Right atrium auricular region (tissue), 2 donors: ENCODE measurements at regions not wholly inside any gene's neighbourhood (a gene's known extent, or its start where the extent isn't known, plus 50 kb on each side); places are given as distances from the start of the nearest gene placed in this dataset.

Experiments
- DNase-seq: peaks from one replicate; pipeline ENCODE4 v3.0.0-alpha.2; 2019; ENCODE audit warnings: low spot score
- H3K27ac ChIP-seq, 2 donors: fragments of 200-600 bp; sonication (generic); 1 replicate in 1 of 2; 2 replicates in 1 of 2; pipeline ENCODE4 v1.5.1; 2016 to 2019
- H3K27me3 ChIP-seq, 2 donors: fragments of 200-600 bp; sonication (generic); one replicate each; pipeline versions ENCODE4 v1.5.1 to v1.6.0; 2017 to 2019
- H3K36me3 ChIP-seq: fragments of 200-600 bp; sonication (generic); one replicate; pipeline ENCODE4 v1.5.1; 2016
- H3K4me1 ChIP-seq, 2 donors: fragments of 200-600 bp; sonication (generic); one replicate each; pipeline versions ENCODE4 v1.5.1 to v1.6.0; 2017 to 2019
- H3K4me3 ChIP-seq, 2 donors: fragments of 200-600 bp; sonication (generic); 1 replicate in 1 of 2; 2 replicates in 1 of 2; pipeline ENCODE4 v1.5.1; 2017 to 2019; ENCODE audit warnings: mild to moderate bottlenecking in 1 of 2, moderate library complexity in 1 of 2
- H3K9me3 ChIP-seq, 2 donors: fragments of 200-600 bp; sonication (generic); one replicate each; pipeline ENCODE4 v1.5.1; 2019
- TF ChIP-seq, protein P1 (sequence below), 2 donors: fragments of 200-600 bp; sonication (generic); IDR thresholded peaks; one replicate each; pipeline ENCODE4 v1.5.1; 2019; ENCODE audit warnings: antibody characterized with exemption in 2 of 2

DNA sequence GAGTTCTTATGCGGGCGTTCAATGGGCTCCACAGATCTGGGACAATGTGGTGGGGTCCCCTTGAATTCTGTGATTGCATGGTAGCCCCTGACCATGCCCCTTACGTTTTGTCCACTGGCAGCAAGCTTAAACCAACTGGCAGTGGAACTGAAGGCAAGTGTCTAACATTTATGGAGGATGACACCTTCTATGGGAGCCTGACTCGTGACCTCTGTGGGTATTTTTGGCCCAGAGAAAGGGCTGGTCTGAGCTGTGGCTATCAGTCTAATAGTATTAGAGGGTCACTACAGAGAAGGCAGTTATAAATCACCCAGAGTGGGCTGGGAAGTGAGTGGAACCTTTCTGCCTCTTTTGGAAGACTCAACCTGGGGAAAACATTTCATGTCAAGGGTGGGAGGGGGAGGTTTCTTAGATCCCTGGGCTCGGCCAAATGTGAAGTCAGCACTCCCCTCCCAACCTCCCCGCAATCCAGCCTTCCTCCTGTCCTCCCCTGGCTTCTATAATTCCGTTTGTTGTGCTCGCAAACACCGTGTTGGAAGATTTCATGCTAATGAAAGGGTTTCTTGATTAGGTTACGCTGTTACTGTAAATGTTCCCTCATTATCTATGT, 322.7 kb downstream of the RPS24 start:
- H3K9me3 ChIP-seq: no peaks in the 10 kb centered on the region
- no peaks in the 10 kb centered on the region for H3K36me3 ChIP-seq
- no peaks in the 10 kb centered on the region for H3K27me3 ChIP-seq
- no peaks in the 10 kb centered on the region for H3K4me1 ChIP-seq
- TF ChIP-seq, protein P1, sequence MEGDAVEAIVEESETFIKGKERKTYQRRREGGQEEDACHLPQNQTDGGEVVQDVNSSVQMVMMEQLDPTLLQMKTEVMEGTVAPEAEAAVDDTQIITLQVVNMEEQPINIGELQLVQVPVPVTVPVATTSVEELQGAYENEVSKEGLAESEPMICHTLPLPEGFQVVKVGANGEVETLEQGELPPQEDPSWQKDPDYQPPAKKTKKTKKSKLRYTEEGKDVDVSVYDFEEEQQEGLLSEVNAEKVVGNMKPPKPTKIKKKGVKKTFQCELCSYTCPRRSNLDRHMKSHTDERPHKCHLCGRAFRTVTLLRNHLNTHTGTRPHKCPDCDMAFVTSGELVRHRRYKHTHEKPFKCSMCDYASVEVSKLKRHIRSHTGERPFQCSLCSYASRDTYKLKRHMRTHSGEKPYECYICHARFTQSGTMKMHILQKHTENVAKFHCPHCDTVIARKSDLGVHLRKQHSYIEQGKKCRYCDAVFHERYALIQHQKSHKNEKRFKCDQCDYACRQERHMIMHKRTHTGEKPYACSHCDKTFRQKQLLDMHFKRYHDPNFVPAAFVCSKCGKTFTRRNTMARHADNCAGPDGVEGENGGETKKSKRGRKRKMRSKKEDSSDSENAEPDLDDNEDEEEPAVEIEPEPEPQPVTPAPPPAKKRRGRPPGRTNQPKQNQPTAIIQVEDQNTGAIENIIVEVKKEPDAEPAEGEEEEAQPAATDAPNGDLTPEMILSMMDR (IDR thresholded peaks at IDR 0.05): no peak
- H3K4me3 ChIP-seq: no peak overlapping the region
- H3K27ac ChIP-seq: no peak overlapping the region
- DNase-seq: no peak

DNA sequence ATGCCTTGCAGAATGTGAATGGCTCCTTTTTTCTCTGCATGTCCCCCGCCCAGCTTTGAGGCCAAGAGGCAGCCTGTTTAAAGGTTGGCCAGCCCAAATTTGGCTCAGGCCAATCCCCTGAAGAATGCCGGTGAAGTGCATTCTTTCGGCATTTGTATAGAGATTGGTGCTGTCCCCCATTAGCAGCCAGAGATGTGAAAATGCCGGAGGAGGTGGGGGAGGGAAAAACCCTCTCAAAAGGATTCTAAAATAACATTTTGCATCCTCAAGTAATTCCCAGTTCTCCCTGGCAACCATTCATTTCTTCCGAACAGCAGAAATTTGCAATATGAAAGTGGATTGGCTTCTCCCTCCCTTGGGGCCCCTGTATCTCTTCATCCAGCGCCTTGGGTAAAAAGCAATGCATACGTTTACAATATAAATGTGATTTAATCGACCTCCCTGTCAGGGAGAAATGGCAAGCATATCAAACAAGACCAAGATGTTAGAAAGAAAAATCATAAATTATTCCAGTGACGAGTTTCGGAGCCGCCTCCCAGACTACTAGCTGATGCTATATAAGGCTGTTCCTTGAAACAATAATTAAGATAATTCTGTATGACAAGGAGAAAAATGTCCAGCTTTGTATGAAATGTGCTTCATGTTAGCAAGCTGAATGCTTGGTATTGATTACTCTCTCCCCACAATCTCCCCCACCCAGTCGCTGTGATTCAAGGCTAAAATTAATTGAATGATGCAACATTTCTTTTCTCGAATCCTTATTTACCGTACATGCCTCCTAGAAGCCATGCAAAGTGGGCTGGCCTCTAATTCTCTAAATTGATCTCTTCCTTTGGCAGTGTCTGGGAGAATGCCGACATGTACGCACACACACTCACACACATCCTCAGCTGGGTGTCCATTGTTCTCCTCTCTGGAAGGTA, 323.7 kb downstream of the RPS24 start:
- Histone ChIP-seq H3K27ac (no peak overlapping the region), H3K9me3 (no peaks in the 10 kb centered on the region), H3K27me3 (no peaks in the 10 kb centered on the region), H3K4me3 (no peak overlapping the region), H3K36me3 (no peaks in the 10 kb centered on the region), H3K4me1 (no peaks in the 10 kb centered on the region)
- TF ChIP-seq, protein P1 (IDR thresholded peaks at IDR 0.05): no peak
- no peak for DNase-seq

DNA sequence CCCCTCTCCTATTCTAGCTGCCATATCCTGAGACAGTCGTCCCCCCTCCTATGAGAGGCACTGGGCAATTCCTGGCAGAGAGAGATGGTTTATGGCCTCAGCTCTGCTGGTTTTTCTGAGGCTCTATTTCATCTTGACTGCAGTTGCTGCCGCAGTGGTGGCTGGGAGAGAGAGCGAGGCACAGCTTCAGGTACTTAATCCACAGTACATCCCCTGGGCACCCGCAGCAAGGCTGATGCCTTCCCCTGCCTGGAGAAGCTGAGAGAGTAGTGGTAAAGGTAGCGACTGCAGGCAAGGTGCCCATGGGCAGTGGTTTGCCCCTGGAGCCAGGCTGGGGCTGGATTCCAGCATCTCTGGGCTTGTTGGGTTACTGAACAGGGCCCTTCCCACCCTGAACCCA, 324.7 kb downstream of the RPS24 start:
- H3K27me3 ChIP-seq: no peaks in the 10 kb centered on the region
- no peaks in the 10 kb centered on the region for H3K36me3 ChIP-seq
- TF ChIP-seq, protein P1 (IDR thresholded peaks at IDR 0.05): no peak
- no peak for DNase-seq
- no peak overlapping the region for H3K4me3 ChIP-seq
- no peaks in the 10 kb centered on the region for H3K4me1 ChIP-seq
- H3K27ac ChIP-seq: no peak overlapping the region
- H3K9me3 ChIP-seq: no peaks in the 10 kb centered on the region

DNA sequence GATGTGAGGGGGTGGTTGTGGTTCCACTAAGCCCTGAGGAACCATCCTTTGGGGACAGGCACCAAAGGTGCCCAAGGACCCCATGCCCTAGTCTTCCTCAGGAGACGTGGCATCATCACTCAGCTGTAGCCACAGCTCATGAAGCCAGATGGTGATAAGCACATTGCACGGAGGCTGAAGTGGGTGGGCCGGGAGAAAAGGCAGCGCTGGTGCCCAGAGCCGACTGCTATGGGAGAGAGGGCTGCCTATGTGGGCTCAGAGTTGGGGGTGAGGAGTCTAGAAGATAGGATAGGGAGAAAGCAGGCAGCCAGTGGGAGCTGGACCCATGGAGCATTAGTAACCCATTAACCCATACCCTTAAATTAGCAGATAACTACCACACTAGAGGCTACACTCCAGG, 325.3 kb downstream of the RPS24 start:
- TF ChIP-seq, protein P1 (IDR thresholded peaks at IDR 0.05): no peak
- Histone ChIP-seq H3K4me3 (no peak overlapping the region), H3K27me3 (no peaks in the 10 kb centered on the region), H3K27ac (no peak overlapping the region), H3K36me3 (no peaks in the 10 kb centered on the region), H3K4me1 (no peaks in the 10 kb centered on the region), H3K9me3 (no peaks in the 10 kb centered on the region)
- no peak for DNase-seq

DNA sequence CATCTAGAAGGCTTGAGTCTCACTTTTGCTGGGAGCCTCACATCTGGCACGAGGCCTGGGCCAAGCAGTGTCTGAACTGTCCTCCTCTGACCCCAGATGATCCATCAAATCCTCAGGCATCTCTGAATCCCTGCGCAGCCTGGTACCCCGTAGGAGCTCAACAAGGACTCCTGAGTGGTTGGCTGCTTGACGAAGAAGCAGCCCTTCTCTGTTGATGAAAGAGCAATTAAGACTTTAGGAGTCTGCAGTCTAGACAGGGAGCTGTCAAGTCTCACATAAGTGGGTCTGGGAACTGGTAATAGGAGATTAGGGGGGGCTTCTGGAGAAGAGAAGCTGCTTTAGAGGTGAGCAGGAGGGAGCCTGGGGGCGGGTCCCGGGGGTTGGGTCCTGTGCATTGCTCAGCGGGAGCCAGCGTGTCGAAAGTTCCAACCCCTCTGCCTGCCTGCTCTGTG, 326.0 kb downstream of the RPS24 start:
- H3K27me3 ChIP-seq: no peaks in the 10 kb centered on the region
- no peak for DNase-seq
- H3K27ac ChIP-seq: no peak overlapping the region
- no peaks in the 10 kb centered on the region for H3K36me3 ChIP-seq
- no peaks in the 10 kb centered on the region for H3K4me1 ChIP-seq
- no peak overlapping the region for H3K4me3 ChIP-seq
- TF ChIP-seq, protein P1 (IDR thresholded peaks at IDR 0.05): no peak
- H3K9me3 ChIP-seq: no peaks in the 10 kb centered on the region
